Panc1 (cell line): ENCODE measurements at regions not wholly inside any gene's neighbourhood (a gene's known extent, or its start where the extent isn't known, plus 50 kb on each side); places are given as distances from the start of the nearest gene placed in this dataset.

Source experiments
- ATAC-seq: fragments of 200-7000 bp; cut with Tn5 transposase; 2 replicates; pipeline ENCODE4 v1.9.1; 2020; ENCODE audit warnings: mild to moderate bottlenecking, moderate library complexity
- BruUV-seq: library from RNA; stranded (reverse); fragments of 400-500 nt; replicated peaks from 2 replicates; lab custom pipeline; 2021; lab: Mats Ljungman, UMichigan
- CTCF ChIA-PET: fragments of 300-600 bp; sonication (Branson Sonifier 250); formaldehyde crosslinking; loops from one replicate; lab custom pipeline; 2022; ENCODE audit warnings: antibody characterized with exemption; lab: Charles Lee
- POLR2A ChIA-PET: fragments of 300-600 bp; sonication (Branson Sonifier 250); formaldehyde crosslinking; loops from one replicate; lab custom pipeline; 2022; ENCODE audit warnings: antibody characterized with exemption; lab: Charles Lee
- DNase-seq: peaks from one replicate; pipeline ENCODE4 v3.0.0-alpha.2; 2010; ENCODE audit warnings: low read depth, low spot score
- H3K27ac ChIP-seq: 2 replicates; pipeline ENCODE4 v1.5.1; 2011; ENCODE audit warnings: mild to moderate bottlenecking, low read length, inconsistent platforms
- H3K27me3 ChIP-seq: fragments of 200-500 bp; sonication (Bioruptor generic); 2 replicates; pipeline ENCODE4 v1.6.0; 2014; ENCODE audit warnings: low read length, inconsistent platforms; ENCODE audit not compliant: control insufficient read depth, insufficient read depth
- H3K36me3 ChIP-seq: fragments of 200-500 bp; sonication (Bioruptor generic); 2 replicates; pipeline ENCODE4 v1.5.1; 2014; ENCODE audit warnings: inconsistent platforms, mild to moderate bottlenecking, low read length, moderate library complexity; ENCODE audit not compliant: control insufficient read depth, insufficient read depth
- H3K4me1 ChIP-seq: 2 replicates; pipeline ENCODE4 v1.5.1; 2011; ENCODE audit warnings: inconsistent platforms, mild to moderate bottlenecking, low read length, moderate library complexity; ENCODE audit not compliant: control insufficient read depth, insufficient read depth
- H3K4me3 ChIP-seq, 2 experiments: 2 replicates each; pipeline ENCODE4 v1.5.1; 2011 to 2012; ENCODE audit warnings: low read depth in 2 of 2, low read length in 2 of 2, mild to moderate bottlenecking in 2 of 2, inconsistent platforms in 1 of 2, moderate library complexity in 1 of 2
- H3K9me3 ChIP-seq: fragments of 200-500 bp; sonication (Bioruptor generic); 2 replicates; pipeline ENCODE4 v1.5.1; 2014; ENCODE audit warnings: low read depth, mild to moderate bottlenecking, inconsistent platforms, low read length, moderate library complexity; ENCODE audit not compliant: control insufficient read depth, insufficient read depth
- CTCF ChIP-seq: fragments of 450-650 bp; IDR thresholded peaks from 2 replicates; pipeline ENCODE4 v1.5.1; 2017; ENCODE audit warnings: mild to moderate bottlenecking
- POLR2AphosphoS5 ChIP-seq: IDR thresholded peaks from 2 replicates; pipeline ENCODE4 v1.6.1; 2012; ENCODE audit warnings: mild to moderate bottlenecking, low read depth, low read length, moderate library complexity
- REST ChIP-seq, 2 experiments: IDR thresholded peaks; 2 replicates each; pipeline ENCODE4 v1.6.1; 2011 to 2012; ENCODE audit warnings: low read depth in 2 of 2, control low read depth in 1 of 2, low read length in 1 of 2, mild to moderate bottlenecking in 1 of 2, moderate library complexity in 1 of 2; ENCODE audit not compliant: insufficient read depth in 1 of 2
- SIN3A ChIP-seq: IDR thresholded peaks from 2 replicates; pipeline ENCODE4 v1.6.1; 2012; ENCODE audit warnings: low read depth, mild to moderate bottlenecking, low read length, moderate library complexity, borderline replicate concordance; ENCODE audit not compliant: insufficient read depth
- TCF7L2 ChIP-seq: IDR thresholded peaks from 2 replicates; pipeline ENCODE4 v1.6.1; 2011; ENCODE audit warnings: mild to moderate bottlenecking, low read depth, low read length, inconsistent platforms
- in situ Hi-C: cut with HindIII; loops from 2 replicates; pipeline ENCODE4 v1.10.0; 2016; ENCODE audit warnings: low sequenced_read_pairs, low pct_unique_long_range_greater_than_20kb
- intact Hi-C: fragments of 100-400 bp; cut with micrococcal nuclease; formaldehyde crosslinking; loops from one replicate; pipeline ENCODE4 v1.10.0; 2022; ENCODE audit not compliant: unreplicated experiment

GRCh38 chr9:95738438-95738837, 137.1 kb upstream of the ERCC6L2 start:
- ChIA-PET CTCF (no interaction called here), POLR2A (no interaction called here)
- DNase-seq (no peak), ATAC-seq (no peak)
- Histone ChIP-seq H3K4me3 (no peak overlapping the region), H3K27me3 (no peaks in the 10 kb centered on the region; the same call in 1 of the 2 replicates), H3K27ac (no peak overlapping the region), H3K9me3 (no peaks in the 10 kb centered on the region), H3K4me1 (no peaks in the 10 kb centered on the region), H3K36me3 (no peaks in the 10 kb centered on the region)
- in situ Hi-C loops = no loop called here
- TF ChIP-seq SIN3A (no peak), POLR2AphosphoS5 (no peak), REST (IDR thresholded peaks at IDR 0.05; ENCODE audit: insufficient read depth in 1 of 2, low read depth in 2 of 2, low read length in 1 of 2) (no peak), CTCF (no peak), TCF7L2 (no peak)
- intact Hi-C loops = no loop called here
- no TSS peak for BruUV-seq

GRCh38 chr9:95736891-95737522, 138.5 kb upstream of the ERCC6L2 start:
- no peak for ATAC-seq
- Histone ChIP-seq H3K4me1 (no peaks in the 10 kb centered on the region), H3K9me3 (no peaks in the 10 kb centered on the region), H3K27ac (no peak overlapping the region), H3K4me3 (no peak overlapping the region), H3K36me3 (no peaks in the 10 kb centered on the region), H3K27me3 (no peaks in the 10 kb centered on the region)
- in situ Hi-C loops = no loop called here
- intact Hi-C loops = no loop called here
- no TSS peak for BruUV-seq
- POLR2A ChIA-PET = no interaction called here
- no peak for DNase-seq
- TF ChIP-seq TCF7L2 = no peak
- TF ChIP-seq CTCF = no peak
- no peak for TF ChIP-seq REST (IDR thresholded peaks at IDR 0.05; ENCODE audit: insufficient read depth in 1 of 2, low read depth in 2 of 2, low read length in 1 of 2)
- no peak for TF ChIP-seq SIN3A
- no peak for TF ChIP-seq POLR2AphosphoS5
- CTCF ChIA-PET = interaction anchor here (0.9 kb wide), 1 partner anchor 10 kb away, joined by 3 read pairs; no protein-coding TSS in a partner anchor
